ENCODE measurements at regions not wholly inside any gene's neighbourhood (a gene's known extent, or its start where the extent isn't known, plus 50 kb on each side); places are given as distances from the start of the nearest gene placed in this dataset.

DNA sequence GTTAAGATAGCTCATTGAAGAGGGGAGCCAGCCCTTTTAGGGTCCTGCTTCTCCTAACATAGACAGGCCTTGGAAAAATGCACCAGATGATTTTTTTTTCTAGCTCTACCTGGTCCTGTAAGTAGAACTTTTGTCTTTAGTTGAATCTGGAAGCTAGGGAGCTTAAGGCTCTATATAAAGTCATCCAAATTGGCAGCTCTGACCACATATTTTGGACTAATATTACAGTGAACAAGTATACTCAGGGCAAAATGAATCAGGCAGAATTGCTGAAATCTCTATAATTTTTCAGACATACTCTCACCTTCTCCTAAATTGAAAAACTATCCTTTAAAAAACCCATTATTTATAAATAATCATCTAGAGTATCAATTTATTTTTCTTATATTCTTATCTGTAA is 375.6 kb downstream of the OSTF1 start:
- no peak for DNase-seq (ENCODE audit: low spot score)
- ChIA-PET CTCF (ENCODE audit: low intra/inter-chr PET ratio, low total read pairs) (no interaction called here), POLR2A (no interaction called here)
- BruUV-seq (replicated peaks), result no TSS peak
- no peaks in the 10 kb centered on the region for H3K27me3 ChIP-seq (ENCODE audit: control insufficient read depth in 1 of 2, insufficient read depth in 2 of 2, low read length in 2 of 2)
- FAIRE-seq, result no peak
- H3K36me3 ChIP-seq (replicated peaks in 1 of 2; ENCODE audit: control insufficient read depth in 1 of 2, insufficient read depth in 2 of 2, low read length in 2 of 2), result no peaks in the 10 kb centered on the region
- intact Hi-C loops (cut with micrococcal nuclease; ENCODE audit: unreplicated experiment), result no loop called here
- no peak for ATAC-seq
- TF ChIP-seq ZNF816 (CRISPR knock-in tag; IDR thresholded peaks at IDR 0.05; ENCODE audit: borderline replicate concordance) (no peak), TRAFD1 (CRISPR knock-in tag; IDR thresholded peaks at IDR 0.05; ENCODE audit: borderline replicate concordance) (no peak), PHB2 (IDR thresholded peaks at IDR 0.05; ENCODE audit: partially characterized antibody) (no peak), NCOA5 (CRISPR knock-in tag; IDR thresholded peaks at IDR 0.05) (no peak), ZNF160 (CRISPR knock-in tag; IDR thresholded peaks at IDR 0.05) (no peak), ZFP82 (CRISPR knock-in tag; IDR thresholded peaks at IDR 0.05; ENCODE audit: borderline replicate concordance) (no peak)
- TF ChIP-seq, protein P1, sequence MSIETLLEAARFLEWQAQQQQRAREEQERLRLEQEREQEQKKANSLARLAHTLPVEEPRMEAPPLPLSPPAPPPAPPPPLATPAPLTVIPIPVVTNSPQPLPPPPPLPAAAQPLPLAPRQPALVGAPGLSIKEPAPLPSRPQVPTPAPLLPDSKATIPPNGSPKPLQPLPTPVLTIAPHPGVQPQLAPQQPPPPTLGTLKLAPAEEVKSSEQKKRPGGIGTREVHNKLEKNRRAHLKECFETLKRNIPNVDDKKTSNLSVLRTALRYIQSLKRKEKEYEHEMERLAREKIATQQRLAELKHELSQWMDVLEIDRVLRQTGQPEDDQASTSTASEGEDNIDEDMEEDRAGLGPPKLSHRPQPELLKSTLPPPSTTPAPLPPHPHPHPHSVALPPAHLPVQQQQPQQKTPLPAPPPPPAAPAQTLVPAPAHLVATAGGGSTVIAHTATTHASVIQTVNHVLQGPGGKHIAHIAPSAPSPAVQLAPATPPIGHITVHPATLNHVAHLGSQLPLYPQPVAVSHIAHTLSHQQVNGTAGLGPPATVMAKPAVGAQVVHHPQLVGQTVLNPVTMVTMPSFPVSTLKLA (IDR thresholded peaks at IDR 0.05), result no peak
- no peak overlapping the region for H2AFZ ChIP-seq (ENCODE audit: low read length)
- no peaks in the 10 kb centered on the region for H3K9me3 ChIP-seq (ENCODE audit: low read length)
- H3K9ac ChIP-seq (ENCODE audit: insufficient read depth, low read depth, low read length), result no peak overlapping the region
- no peak overlapping the region for H3K4me2 ChIP-seq (ENCODE audit: low read depth, low read length)
- no peaks in the 10 kb centered on the region for H4K20me1 ChIP-seq (ENCODE audit: insufficient read depth, low read length)
- H3K27ac ChIP-seq (ENCODE audit: extremely low read length, insufficient read depth, low read length), result no peak overlapping the region
- in situ Hi-C loops (cut with HindIII; ENCODE audit: extremely low pct_ligation_motif_present, low pct_unique_long_range_greater_than_20kb), result no loop called here
- H3K4me1 ChIP-seq (ENCODE audit: insufficient read depth, low read length), result no peaks in the 10 kb centered on the region
- H3K79me2 ChIP-seq (ENCODE audit: insufficient read depth, low read length), result no peaks in the 10 kb centered on the region
- H3K4me3 ChIP-seq (replicated peaks in 1 of 3; ENCODE audit: insufficient read depth in 1 of 3, low read depth in 2 of 3, low read length in 3 of 3), result no peak overlapping the region
